HG03103 (cell line): ENCODE measurements at regions not wholly inside any gene's neighbourhood (a gene's known extent, or its start where the extent isn't known, plus 50 kb on each side); places are given as distances from the start of the nearest gene placed in this dataset.

Experiments
- ATAC-seq: cut with Tn5 transposase; IDR thresholded peaks from one replicate; pipeline ENCODE4 v1.9.1; 2021; ENCODE audit warnings: low read depth; ENCODE audit not compliant: unreplicated experiment

DNA sequence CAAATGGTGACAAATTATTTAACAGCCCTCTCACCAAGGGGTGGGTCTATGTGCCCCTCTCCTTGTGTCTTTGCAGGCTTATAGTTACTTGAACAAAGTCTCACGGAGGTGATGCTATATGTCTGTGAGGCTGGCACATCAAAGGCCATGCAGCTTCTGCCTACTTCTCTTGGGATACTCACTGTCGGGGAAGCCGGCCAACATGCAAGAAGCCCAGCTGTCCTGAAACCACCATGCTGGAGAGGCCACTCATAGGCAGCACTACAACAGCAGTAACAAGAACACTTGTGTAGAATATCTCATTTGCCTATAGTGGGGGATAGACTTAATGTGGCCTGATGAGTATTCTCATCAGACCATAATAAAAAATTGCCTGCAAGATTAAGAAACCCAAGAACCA lies 233.7 kb upstream of the NCKAP5 start:
- ATAC-seq, result no peak

DNA sequence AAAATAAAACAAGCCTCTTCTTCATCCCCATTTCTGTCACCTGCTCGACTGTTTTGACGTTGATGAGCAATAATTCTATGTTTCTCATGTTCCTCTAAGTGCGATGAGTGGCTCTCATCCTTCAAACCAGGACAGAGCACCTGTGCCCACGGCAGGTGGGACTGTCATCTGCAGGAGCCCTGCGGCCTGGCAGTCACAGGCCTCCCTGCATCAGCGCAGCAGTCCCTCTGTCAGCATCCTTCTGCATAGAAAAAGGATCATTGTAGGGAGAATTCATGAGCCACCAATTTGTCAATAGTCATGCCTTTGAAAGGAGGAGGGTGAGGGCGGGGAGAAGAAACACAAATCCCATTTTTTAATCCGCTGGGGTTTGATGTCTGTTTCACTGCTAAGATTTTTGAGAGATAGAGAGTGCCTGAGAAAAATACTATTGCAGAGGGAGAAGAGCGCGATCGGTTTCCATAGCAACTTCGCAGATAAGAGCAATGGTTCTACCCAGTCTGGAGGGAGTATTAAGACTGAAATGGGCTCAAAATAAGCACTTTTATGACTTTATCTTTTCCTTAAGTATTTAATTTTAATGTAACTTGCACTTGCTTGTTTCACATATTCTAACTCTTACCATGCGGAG lies 234.3 kb upstream of the NCKAP5 start:
- no peak for ATAC-seq

DNA sequence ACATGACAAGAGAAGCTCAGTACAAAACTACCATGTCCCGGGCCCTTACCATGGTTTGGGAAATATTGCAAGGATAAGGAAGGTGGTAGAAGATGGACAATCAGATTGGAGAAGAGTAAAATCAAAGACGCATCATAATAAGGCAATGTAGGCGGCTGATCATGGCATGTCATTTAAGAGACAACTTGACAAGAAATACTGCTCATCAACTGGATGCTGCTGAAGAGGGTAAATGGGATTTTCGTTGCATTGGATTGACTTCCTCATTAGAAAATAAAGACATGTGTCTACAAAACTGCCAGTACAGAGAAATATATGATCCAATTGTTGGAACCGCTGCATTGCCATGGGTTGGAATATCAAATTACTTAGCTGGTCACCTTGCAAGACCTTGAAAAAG lies 238.3 kb upstream of the NCKAP5 start:
- ATAC-seq, result no peak

DNA sequence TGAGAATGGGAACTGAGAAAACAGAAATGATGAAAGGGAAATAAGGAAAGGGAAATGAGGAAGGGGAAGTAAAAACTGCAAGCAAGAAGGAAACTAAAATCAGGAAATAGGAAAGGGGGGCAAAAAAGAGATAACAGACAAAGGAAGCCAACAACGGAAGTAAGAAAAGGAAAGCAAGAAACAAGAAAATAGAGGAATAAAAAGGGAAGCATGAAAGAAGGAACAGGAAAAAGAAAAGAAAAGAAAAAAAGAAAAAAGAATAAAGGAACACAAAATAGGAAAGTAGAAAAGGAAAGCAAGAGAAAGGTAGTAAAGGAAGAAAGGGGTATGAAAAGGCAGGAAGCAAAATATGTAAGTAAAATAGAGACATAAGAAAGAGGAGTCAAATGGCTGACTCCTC lies 241.2 kb upstream of the NCKAP5 start:
- no peak for ATAC-seq

DNA sequence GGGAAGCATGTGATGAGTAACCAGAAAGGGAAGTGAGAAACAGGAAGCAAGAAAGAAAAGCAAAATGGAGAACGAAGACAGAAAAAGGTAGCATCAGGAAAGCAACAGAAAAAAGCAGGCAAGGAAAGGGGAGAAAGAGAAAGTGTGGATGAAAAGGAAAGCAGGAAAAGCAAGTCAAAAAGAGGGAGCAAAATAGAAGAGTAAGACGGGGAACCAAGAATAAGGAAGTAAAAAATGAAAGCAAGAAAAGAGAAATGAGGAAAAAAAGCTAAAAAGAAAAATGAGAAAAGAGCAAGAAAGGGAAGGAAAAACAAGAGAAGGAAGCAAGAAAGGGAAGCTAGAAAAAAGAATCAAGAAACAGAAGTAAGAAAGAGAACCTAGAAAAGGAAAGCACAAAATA lies 242.3 kb upstream of the NCKAP5 start:
- ATAC-seq, result no peak

DNA sequence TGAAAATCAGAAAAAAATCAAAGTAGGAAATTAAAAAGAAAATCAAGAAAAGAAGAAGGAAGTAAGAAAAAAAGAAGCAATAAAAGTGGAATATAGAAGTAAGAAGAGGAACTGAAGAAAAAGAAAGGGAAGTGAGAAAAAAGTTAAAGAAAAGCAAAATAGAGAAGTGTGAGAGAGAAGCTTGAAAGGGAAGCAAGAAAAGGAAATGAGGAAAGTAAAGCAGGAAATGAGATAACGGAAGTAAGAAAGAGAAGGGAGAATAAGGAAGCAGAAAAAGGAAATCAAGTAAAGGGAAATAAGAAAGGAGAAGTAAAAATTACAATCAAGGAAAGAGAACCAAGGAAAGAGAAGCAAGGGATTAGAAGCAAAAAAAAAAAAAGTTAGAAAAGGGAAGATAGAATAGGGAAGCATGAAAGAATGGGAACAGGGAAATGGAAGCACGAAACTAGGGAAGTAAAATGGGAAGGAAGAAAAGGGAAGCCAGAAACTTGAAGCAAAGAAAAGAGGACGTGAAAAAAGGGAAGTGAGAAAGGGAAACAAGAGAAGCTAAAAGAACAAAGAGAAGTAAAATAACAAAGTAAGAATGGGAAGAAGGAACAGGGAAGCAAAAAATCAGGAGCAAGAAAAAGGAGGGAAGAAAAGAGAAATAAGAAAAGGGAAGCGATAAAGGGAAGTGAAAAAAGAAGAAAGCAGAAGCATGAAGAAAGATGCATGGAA lies 243.3 kb upstream of the NCKAP5 start:
- no peak for ATAC-seq

DNA sequence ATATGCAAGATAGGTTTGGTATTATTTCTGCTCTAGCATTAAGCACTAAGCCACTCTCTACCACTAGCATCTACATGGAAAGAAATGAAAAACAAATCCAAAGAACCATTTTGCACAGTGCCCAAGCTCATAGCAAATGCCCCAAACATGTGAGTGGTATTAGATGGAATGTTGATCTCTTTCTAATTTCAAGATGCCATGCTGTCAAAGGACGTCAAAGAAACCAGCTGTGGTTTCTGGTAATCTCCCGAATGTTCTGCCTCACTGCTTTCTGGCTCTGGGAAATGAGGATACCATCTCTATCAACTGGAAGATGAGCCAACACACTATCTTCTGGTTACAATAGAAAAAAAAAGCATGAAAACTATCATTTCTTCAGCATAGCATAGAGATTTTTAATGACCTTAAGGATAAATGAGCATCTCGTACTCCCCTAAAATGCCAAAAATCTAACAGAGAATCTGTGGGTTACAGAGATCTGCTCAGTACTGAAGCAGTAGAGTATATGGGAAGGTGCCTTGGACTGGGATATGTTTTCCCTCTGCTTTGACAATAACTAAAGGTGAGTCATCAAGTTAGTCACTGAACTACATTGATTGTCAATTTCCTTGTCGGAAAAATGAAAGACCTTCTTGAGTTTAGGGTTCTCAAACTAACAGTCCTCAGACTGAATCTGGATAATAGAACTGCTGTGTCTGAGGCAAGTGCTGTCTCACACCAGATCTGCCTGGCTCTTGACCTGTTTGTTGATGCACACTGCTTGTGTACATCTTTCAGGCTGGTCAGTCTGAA lies 244.8 kb upstream of the NCKAP5 start:
- ATAC-seq, result no peak

DNA sequence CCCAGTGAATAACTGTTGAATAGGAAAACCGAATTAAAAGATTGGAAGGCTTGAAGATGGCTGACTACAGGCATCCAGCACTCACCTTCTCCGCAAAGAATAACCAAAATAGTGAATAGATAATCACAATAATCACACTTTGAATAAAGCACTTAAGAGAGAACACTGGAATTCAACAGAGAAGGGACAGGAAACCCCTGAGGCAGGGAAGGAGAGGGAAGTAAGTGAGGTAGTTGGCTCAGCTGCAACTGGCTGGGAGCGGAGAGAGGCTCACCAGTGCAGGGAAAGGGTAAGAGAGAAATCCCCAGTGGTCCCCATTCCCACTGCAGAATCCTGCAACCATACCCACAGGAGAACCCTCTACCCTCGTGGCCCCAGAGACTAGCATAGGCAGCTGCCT lies 246.6 kb upstream of the NCKAP5 start:
- ATAC-seq, result no peak

DNA sequence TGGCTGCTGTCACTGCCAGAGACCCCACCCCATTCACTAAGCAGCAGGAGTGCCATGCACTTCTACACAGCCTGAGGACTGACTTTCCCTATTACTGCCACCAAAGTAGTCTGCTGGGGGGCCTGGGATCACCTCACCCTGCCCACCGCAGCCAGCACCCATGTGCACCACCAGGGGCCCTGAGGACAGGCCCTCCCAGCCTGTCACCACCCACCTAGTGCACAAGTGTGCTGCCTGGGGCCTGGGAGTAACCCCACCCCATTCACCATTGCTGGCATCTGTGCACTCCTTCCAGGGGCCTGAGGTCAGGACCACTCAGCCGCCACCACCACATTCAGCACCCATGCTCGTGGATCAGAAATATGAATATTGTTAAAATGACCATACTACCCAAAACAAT lies 247.8 kb upstream of the NCKAP5 start:
- ATAC-seq, result no peak

DNA sequence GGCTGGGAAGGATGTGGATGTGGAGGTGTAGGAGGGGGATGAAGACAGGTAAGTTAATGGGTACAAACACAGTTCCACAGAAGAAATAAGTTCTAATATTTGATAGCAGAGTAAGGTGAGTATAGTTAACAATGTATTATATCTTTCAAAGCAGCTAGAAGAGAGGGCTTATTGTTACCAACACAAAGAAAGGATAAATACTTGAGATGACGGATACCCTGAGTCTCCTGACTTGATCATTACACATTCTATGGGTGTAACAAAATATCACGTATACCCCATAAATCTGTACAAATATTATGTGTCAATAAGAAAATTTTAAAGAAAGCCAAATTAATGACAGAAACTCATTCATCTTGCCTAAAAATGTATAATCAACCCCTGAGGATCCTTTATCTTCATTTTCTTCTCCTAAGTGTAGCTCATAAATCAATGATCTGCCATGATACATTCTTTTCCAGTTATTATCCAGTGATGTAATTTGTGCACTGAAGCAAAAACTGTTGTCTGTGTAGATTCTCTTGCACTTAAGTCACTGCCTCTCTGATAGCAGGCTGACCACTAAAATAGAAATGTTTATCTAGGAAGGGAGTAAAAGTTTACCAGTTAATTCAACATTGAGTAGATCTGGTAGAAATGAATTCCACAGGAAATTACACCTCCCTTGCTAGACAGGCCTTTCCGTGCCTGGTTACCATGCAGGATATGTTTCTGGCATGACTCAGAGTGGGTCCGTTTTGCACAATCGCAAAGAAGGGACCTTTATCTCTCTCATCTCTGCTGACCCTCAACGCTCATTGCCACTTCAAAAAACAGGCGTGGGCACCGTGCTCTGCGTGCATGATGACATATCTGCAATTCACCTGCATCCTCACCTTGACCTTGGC lies 249.7 kb upstream of the NCKAP5 start:
- no peak for ATAC-seq

DNA sequence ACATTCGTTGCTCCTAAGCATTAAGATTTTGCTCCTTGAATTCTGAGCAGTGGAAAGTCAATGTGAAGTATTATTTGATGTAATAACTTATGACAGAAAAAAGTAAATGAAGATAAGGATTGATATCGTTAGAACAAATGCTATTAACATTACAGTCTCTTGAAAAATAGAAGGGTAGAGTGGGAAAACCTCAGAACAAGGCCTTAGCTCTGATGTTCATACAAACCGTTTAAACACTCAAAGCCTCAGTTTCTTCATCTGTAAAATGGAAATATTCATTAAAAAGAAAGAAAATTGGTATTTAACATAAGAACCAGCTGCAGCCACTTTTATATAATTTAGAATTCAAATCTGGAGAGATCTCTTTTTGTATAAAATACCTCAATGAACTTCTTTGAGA lies 250.4 kb upstream of the NCKAP5 start:
- no peak for ATAC-seq

DNA sequence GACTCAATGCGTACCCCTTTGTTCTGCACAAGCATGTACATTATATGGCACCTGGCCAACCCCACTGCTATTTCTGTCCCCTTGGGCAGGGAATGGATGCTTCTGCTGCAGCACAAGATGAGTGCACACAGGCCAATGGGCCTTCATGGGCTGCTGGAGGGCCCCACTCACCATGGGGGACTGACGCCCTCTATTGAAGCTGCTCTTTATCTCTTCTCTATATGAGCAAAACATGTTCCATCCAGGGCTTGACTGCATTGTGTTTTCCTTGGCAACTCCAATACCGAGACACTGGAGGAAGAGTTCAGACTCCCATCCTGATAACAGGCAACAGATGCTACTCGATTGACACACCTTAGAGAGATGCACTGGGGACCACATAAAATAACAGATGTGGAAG lies 251.6 kb upstream of the NCKAP5 start:
- no peak for ATAC-seq

DNA sequence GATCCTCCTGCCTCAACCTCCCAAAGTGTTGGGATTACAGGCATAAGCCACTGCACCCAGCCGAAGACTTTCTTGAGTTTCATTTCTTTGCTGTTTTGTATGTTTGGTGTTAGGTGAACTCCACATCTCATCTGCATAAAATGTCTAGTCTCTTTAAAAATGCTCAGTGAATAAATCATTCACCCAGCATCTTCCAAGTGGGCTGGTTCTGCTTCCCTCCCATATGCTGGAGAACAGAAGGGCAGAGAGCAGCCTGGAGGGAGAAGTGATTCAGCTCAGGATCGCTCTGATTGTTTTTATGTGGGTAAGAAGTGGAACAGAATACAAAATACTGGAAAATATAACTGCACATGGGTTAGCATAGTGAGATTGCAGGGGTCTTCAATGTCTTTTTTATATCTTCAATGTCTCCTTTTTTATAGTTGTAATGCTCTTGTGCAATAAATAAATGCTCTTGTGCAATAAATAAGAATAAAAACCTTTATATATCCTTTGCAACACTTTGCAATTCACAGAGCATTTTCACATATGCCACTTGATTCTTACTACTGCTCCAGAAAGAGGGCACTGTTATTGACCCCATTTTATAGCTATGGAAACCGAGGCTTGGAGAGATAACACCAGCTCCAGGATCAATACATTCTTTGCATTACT lies 253.0 kb upstream of the NCKAP5 start:
- ATAC-seq, result no peak

DNA sequence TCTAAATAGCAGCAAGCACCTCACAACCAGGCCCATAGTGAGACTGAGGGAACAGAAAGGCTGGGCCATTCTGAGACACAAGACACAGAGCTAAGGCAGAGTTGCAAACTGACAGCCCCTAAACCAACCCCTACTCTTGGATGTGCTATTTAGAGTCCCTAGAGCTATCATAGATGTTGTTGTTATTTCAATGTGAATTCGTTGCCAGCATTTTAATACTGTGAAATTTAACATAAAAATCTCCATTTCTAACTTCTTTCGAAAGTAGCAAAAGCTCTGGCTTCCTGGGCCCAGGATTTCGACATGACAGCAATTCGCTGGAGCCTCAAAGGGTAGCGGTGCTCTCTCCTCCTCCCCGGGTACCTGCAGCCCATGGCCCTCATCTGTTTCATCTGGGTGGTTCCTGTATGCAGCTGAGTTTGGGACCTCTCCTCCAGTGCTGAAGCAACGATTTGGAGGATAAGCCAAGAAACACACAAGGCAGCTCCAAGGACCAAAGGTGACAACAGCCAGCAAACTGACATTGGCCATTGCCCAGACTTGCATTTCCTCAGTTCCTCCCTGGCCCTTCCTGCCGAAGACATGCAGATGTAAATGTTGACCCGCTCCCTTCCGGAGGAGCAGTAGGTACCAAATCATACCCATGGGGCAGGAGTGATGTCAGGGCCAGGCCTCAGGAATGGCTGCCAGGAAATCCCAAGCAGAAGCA lies 254.4 kb upstream of the NCKAP5 start:
- ATAC-seq, result no peak

DNA sequence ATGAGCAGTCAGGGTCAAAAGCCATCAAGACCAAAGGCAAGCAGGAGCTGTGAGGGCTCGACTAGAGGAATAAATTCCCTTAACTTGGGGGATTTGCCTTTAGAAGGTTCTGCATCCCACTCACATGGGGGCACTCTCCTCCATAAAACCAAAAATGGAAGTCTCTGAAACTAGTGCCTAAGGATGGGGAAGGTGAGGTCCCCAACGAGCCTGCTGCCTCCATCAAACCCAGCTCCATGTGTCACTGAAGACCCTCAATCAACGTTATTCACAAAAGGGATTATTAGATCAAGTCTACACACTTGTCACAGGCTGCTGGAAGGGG lies 254.9 kb upstream of the NCKAP5 start:
- no peak for ATAC-seq

DNA sequence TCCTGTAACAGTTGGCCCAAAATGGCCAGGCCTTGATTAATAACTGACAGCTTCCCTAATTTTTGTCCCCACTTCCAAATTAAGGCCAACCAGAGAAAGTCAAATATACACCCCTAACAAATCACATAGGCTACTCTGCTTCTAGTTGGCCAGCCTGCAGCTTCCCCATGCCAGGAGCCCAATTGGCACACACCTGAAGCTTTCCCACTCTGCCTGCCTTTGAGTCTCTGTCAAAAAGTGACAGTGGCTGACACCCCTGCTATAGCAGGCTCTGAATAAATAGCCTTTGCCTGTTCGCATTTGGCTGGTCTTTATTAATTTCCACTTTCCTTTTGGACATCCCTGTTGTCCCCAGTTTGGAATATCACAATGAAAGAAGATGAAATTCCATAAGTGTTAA lies 256.6 kb upstream of the NCKAP5 start:
- ATAC-seq, result no peak

DNA sequence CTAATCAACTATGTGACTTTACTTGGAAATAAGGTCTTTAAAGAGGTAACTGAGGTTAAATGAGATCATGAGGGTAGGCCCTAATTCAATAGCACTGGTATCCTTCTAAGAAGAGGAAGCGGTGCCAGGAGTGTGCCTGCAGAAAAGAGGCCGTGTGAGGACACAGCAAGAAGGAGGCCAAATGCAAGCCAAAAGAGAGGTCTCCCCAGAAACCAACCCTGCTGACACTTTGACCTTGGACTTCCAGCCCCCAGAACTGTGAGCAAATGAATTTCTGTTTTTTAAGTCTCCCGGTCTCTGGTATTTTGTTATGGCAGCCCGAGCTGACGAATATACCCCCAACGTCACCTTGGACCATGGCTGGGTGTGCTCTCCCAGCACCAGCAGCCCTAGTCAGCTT lies 257.5 kb upstream of the NCKAP5 start:
- ATAC-seq, result no peak

DNA sequence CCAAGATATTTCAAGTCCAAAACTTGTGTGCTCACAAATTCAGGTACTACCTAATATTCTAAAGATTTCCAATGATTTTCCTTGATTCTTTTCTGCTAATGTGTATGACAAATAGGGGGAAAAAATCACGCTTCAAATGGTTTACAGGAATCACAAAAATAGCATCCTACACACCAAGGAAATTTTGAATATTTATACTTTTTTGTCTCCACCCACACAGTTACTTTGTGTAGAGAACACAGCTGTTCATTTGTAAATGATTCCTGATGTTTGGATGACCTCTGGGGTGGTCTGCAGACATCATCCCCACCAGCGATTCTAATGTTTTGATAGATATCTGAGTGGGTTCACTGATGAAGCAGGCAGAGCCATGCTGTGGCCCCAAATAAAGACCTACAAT lies 260.6 kb upstream of the NCKAP5 start:
- no peak for ATAC-seq

DNA sequence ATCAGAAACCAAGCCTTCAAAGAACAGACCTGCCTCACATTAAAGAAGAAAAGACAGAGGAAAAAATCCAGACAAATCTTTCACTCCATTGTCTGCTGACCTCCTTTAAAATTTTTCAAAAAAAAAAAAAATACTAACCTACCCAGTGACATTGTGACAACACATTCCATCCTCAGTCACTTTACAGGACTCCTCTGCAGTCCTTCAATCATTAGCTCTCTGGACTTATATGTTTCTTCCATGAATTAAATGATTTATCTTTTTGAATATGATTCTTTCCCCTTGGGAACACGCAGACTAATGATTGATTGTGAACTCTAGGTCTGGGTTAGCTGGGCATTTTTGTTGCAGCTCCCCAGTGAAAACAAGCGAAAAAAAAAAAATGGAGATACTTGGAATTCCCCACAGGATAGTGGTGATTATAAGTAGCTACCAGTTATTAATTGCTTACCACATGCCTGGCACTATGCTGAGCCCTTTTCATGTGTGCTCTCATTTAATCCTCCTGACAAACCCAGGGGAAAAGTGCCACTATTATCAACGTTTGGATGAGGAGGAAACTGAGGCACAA lies 261.3 kb upstream of the NCKAP5 start:
- no peak for ATAC-seq

DNA sequence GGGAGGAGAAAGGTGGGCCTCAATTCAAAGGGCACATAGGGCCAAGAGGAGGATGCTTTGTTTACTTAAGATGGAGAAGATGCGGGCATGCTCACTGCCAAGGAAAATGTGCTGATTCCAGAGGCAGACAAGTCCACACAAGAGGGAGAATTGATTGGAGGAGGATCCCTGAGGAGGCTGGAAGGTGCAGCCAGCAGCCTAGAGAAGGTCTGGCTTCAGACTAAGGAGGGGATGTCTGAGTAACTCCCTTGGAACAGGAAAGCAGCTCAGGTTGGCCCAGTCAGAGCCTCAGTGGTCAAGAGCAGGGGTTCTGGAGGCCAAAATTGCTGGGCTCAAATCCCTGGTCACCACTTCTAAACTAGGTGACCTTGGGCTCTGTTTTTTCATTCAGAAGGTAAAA lies 265.5 kb upstream of the NCKAP5 start:
- ATAC-seq, result no peak
